ENCODE measurements at regions not wholly inside any gene's neighbourhood (a gene's known extent, or its start where the extent isn't known, plus 50 kb on each side); places are given as distances from the start of the nearest gene placed in this dataset.
"Not testable (repeated sequence)": the region's sequence is repeated elsewhere in the genome, so short reads cannot be mapped to it uniquely, and the experiment has no call there.

GRCh38 chr1:47688461-47689296, 250.8 kb downstream of the FOXD2 start:
- DNase-seq, result no peak

- no peak for DNase-seq
These were observed 252.1 kb downstream of the FOXD2 start for GRCh38 chr1:47689894-47690293.

- no peak for DNase-seq
These were observed 252.8 kb downstream of the FOXD2 start for GRCh38 chr1:47690341-47691250.

- not testable (repeated sequence) for DNase-seq
These were observed 253.4 kb downstream of the FOXD2 start for GRCh38 chr1:47691293-47691692.

GRCh38 chr1:47692196-47692595, 254.4 kb downstream of the FOXD2 start:
- DNase-seq, result no peak

GRCh38 chr1:47693115-47693514, 255.3 kb downstream of the FOXD2 start:
- no peak for DNase-seq

GRCh38 chr1:47694011-47694890, 256.4 kb downstream of the FOXD2 start:
- no peak for DNase-seq

GRCh38 chr1:47696404-47696736, 258.5 kb downstream of the FOXD2 start:
- DNase-seq, result no peak

- DNase-seq, result no peak
These were observed 259.0 kb downstream of the FOXD2 start for GRCh38 chr1:47696737-47697441.

- no peak for DNase-seq
These were observed 259.9 kb downstream of the FOXD2 start for GRCh38 chr1:47697616-47698335.

- no peak for DNase-seq
These were observed 261.8 kb downstream of the FOXD2 start for GRCh38 chr1:47699492-47700235.

GRCh38 chr1:47701283-47701682, 263.4 kb downstream of the FOXD2 start:
- DNase-seq, result no peak

- no peak for DNase-seq
These were observed 264.1 kb downstream of the FOXD2 start for GRCh38 chr1:47701741-47702515.

GRCh38 chr1:47703156-47703825, 265.4 kb downstream of the FOXD2 start:
- DNase-seq, result no peak

GRCh38 chr1:47703981-47704596, 266.2 kb downstream of the FOXD2 start:
- DNase-seq, result peak; percentile 50

GRCh38 chr1:47705517-47706130, 267.8 kb downstream of the FOXD2 start:
- DNase-seq, result no peak

- DNase-seq, result no peak
These were observed 269.7 kb downstream of the FOXD2 start for GRCh38 chr1:47707503-47707902.

GRCh38 chr1:47708019-47708535, 270.2 kb downstream of the FOXD2 start:
- DNase-seq, result no peak
